HepG2 (cell line): ENCODE measurements at regions not wholly inside any gene's neighbourhood (a gene's known extent, or its start where the extent isn't known, plus 50 kb on each side); places are given as distances from the start of the nearest gene placed in this dataset.

Experiments
- ATAC-seq: fragments of 200-7000 bp; cut with Tn5 transposase; 3 replicates; pipeline ENCODE4 v1.9.1; 2020; ENCODE audit warnings: mild to moderate bottlenecking, moderate library complexity
- BruUV-seq: library from RNA; stranded (reverse); fragments of 400-500 nt; replicated peaks from 2 replicates; lab custom pipeline; 2021; lab: Mats Ljungman, UMichigan
- CTCF ChIA-PET: fragments of 300-600 bp; formaldehyde crosslinking; extraction: SDS; loops from one replicate; lab custom pipeline; 2021; ENCODE audit warnings: low total read pairs, inconsistent platforms, low intra/inter-chr PET ratio; lab: Yijun Ruan, JAX
- POLR2A ChIA-PET: fragments of 350-600 bp; sonication (Branson Sonifier 250); formaldehyde crosslinking; loops from one replicate; lab custom pipeline; 2020; ENCODE audit warnings: antibody characterized with exemption, inconsistent platforms; lab: Yijun Ruan, JAX
- DNase-seq: peaks from one replicate; pipeline ENCODE4 v3.0.0-alpha.2; 2015; ENCODE audit warnings: low spot score
- FAIRE-seq: peaks from 3 replicates; lab custom pipeline; 2011; peaks lifted over from hg19 to GRCh38; lab: Jason Lieb, UNC
- H2AFZ ChIP-seq: one replicate; pipeline ENCODE4 v1.6.1; 2011; ENCODE audit warnings: low read length, inconsistent platforms
- H3K27ac ChIP-seq: fragments of 300-600 bp; 3 replicates; pipeline ENCODE4 v1.8.0; 2011; ENCODE audit warnings: mixed run types, mild to moderate bottlenecking, mixed read lengths, low read length, inconsistent platforms; ENCODE audit not compliant: insufficient read depth; ENCODE audit errors: extremely low read length
- H3K27me3 ChIP-seq, 2 experiments: fragments of 200-600 bp in 1 of 2; 2 replicates in 1 of 2; 3 replicates in 1 of 2; pipeline versions ENCODE4 v1.6.0 to v1.8.0; 2011; ENCODE audit warnings: low read length in 2 of 2, mild to moderate bottlenecking in 2 of 2, moderate library complexity in 2 of 2, inconsistent platforms in 1 of 2; ENCODE audit not compliant: insufficient read depth in 2 of 2, control insufficient read depth in 1 of 2
- H3K36me3 ChIP-seq, 2 experiments: fragments of 200-600 bp in 1 of 2; replicated peaks in 1 of 2; 2 replicates in 1 of 2; 3 replicates in 1 of 2; pipeline versions ENCODE4 v1.5.1 to v1.8.0; 2011; ENCODE audit warnings: low read length in 2 of 2, inconsistent platforms in 1 of 2; ENCODE audit not compliant: insufficient read depth in 2 of 2, control insufficient read depth in 1 of 2
- H3K4me1 ChIP-seq: 2 replicates; pipeline ENCODE4 v1.5.1; 2012; ENCODE audit warnings: low read length, inconsistent platforms; ENCODE audit not compliant: insufficient read depth
- H3K4me2 ChIP-seq: 2 replicates; pipeline ENCODE4 v1.6.0; 2011; ENCODE audit warnings: low read depth, low read length, inconsistent platforms
- H3K4me3 ChIP-seq, 3 experiments: fragments of 200-600 bp in 1 of 3; sonication (generic), shearing (Covaris generic) in 1 of 3; replicated peaks in 1 of 3; 2 replicates each; pipeline ENCODE4 v1.5.1; 2011 to 2016; ENCODE audit warnings: low read length in 3 of 3, inconsistent platforms in 2 of 3, low read depth in 2 of 3, mild to moderate bottlenecking in 2 of 3, control low read depth in 1 of 3, mixed read lengths in 1 of 3; ENCODE audit not compliant: insufficient read depth in 1 of 3
- H3K79me2 ChIP-seq: one replicate; pipeline ENCODE4 v1.6.1; 2011; ENCODE audit warnings: low read length, inconsistent platforms; ENCODE audit not compliant: insufficient read depth
- H3K9ac ChIP-seq: 2 replicates; pipeline ENCODE4 v1.6.0; 2011; ENCODE audit warnings: mild to moderate bottlenecking, low read depth, low read length, inconsistent platforms; ENCODE audit not compliant: insufficient read depth
- H3K9me3 ChIP-seq: 2 replicates; pipeline ENCODE4 v1.5.1; 2012; ENCODE audit warnings: mild to moderate bottlenecking, low read length
- H4K20me1 ChIP-seq: 2 replicates; pipeline ENCODE4 v1.6.0; 2011; ENCODE audit warnings: inconsistent platforms, mild to moderate bottlenecking, low read length, moderate library complexity; ENCODE audit not compliant: insufficient read depth
- BCL6 ChIP-seq: IDR thresholded peaks from 2 replicates; pipeline ENCODE4 v1.6.1; 2016; ENCODE audit warnings: missing genetic modification reagents, missing compliant biosample characterization
- BHLHE40 ChIP-seq: IDR thresholded peaks from 2 replicates; pipeline ENCODE4 v1.6.1; 2011; ENCODE audit warnings: low read length, improper control_type of control experiment
- HOXA9 ChIP-seq: sonication (generic); formaldehyde crosslinking; IDR thresholded peaks from 2 replicates; pipeline ENCODE4 v1.8.1; 2022; ENCODE audit warnings: missing genetic modification reagents, mild to moderate bottlenecking, moderate library complexity, borderline replicate concordance
- HOXD1 ChIP-seq: sonication (generic); formaldehyde crosslinking; IDR thresholded peaks from 2 replicates; pipeline ENCODE4 v1.5.0; 2020; ENCODE audit warnings: missing genetic modification reagents
- KLF11 ChIP-seq: IDR thresholded peaks from 2 replicates; pipeline ENCODE4 v1.6.1; 2016; ENCODE audit warnings: missing compliant biosample characterization
- NBN ChIP-seq: fragments of 450-650 bp; conservative IDR thresholded peaks from 2 replicates; pipeline ENCODE4 v1.6.1; 2017
- NR2F1 ChIP-seq, 2 experiments: fragments of 450-650 bp in 1 of 2; formaldehyde crosslinking in 1 of 2; IDR thresholded peaks; 2 replicates each; pipeline versions ENCODE4 v1.5.0 to v1.6.1; 2016 to 2020; ENCODE audit warnings: mild to moderate bottlenecking in 1 of 2, missing compliant biosample characterization in 1 of 2, missing genetic modification reagents in 1 of 2, moderate library complexity in 1 of 2
- RFX1 ChIP-seq: fragments of 450-650 bp; IDR thresholded peaks from 2 replicates; pipeline ENCODE4 v1.6.1; 2017
- SNAPC2 ChIP-seq: sonication (generic); formaldehyde crosslinking; IDR thresholded peaks from 2 replicates; pipeline ENCODE4 v1.8.1; 2022; ENCODE audit warnings: mild to moderate bottlenecking, missing genetic modification reagents
- TOPORS ChIP-seq: sonication (generic); formaldehyde crosslinking; IDR thresholded peaks from 2 replicates; pipeline ENCODE4 v1.8.0; 2023; ENCODE audit warnings: mild to moderate bottlenecking, missing genetic modification reagents
- ZBTB7B ChIP-seq: sonication (generic); formaldehyde crosslinking; IDR thresholded peaks from 2 replicates; pipeline ENCODE4 v1.4.0; 2020; ENCODE audit warnings: missing genetic modification reagents
- ZNF234 ChIP-seq: sonication (generic); formaldehyde crosslinking; conservative IDR thresholded peaks from 2 replicates; pipeline ENCODE4 v1.5.1; 2020; ENCODE audit warnings: mild to moderate bottlenecking, missing genetic modification reagents
- ZNF337 ChIP-seq: sonication (generic); formaldehyde crosslinking; IDR thresholded peaks from 2 replicates; pipeline ENCODE4 v1.5.1; 2020; ENCODE audit warnings: missing genetic modification reagents, low read depth, mild to moderate bottlenecking, borderline replicate concordance
- ZNF382 ChIP-seq: sonication (generic); formaldehyde crosslinking; IDR thresholded peaks from 2 replicates; pipeline ENCODE4 v1.5.0; 2020; ENCODE audit warnings: missing genetic modification reagents, mild to moderate bottlenecking, borderline replicate concordance
- WGBS: methylation state at CpG from one replicate; pipeline ENCODE4 v1.1.6; 2017; ENCODE audit warnings: low lambda C conversion rate; 5-methylcytosine and 5-hydroxymethylcytosine counted together
- in situ Hi-C: cut with HindIII; loops from 2 replicates; pipeline ENCODE4 v1.10.0; 2017; ENCODE audit warnings: low pct_unique_long_range_greater_than_20kb; ENCODE audit not compliant: extremely low pct_ligation_motif_present
- intact Hi-C: fragments of 100-400 bp; cut with micrococcal nuclease; formaldehyde crosslinking; loops from one replicate; pipeline ENCODE4 v1.10.0; 2022; ENCODE audit not compliant: unreplicated experiment
- TF ChIP-seq, protein P1 (sequence below): sonication (generic); formaldehyde crosslinking; IDR thresholded peaks from 2 replicates; pipeline ENCODE4 v1.4.0; 2020; ENCODE audit warnings: missing genetic modification reagents
- TF ChIP-seq, protein P2 (sequence below): sonication (generic); formaldehyde crosslinking; IDR thresholded peaks from 2 replicates; pipeline ENCODE4 v1.4.0; 2020; ENCODE audit warnings: mild to moderate bottlenecking, missing genetic modification reagents
- TF ChIP-seq, protein P3 (sequence below): sonication (generic); formaldehyde crosslinking; IDR thresholded peaks from 2 replicates; pipeline ENCODE4 v1.5.0; 2020; ENCODE audit warnings: missing genetic modification reagents, mild to moderate bottlenecking, borderline replicate concordance

DNA sequence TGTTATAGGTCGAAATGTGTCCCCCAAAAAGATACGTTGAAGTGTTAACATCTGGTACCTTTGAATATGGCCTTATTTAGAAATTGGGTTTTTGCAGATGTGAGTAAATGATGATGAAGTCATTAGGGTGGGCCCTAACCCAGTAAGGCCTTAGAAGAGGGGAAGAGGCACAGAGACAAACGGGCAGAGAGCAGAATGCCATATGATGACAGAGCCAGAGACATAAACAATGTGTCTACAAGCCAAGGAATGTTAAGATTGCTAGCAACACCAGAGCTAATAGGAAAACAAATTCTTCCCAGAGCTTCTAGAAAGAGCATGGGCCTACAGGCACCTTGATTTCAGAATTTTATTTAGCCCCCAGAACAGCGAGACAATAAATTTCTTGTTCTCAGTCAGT lies 693.1 kb upstream of the NECTIN3 start:
- Histone ChIP-seq H3K27ac (no peak overlapping the region), H3K36me3 (no peaks in the 10 kb centered on the region), H3K9ac (no peak overlapping the region), H3K79me2 (no peaks in the 10 kb centered on the region), H3K27me3 (no peaks in the 10 kb centered on the region; a peak in 1 of 5 replicates), H3K4me3 (no peak overlapping the region), H3K9me3 (no peaks in the 10 kb centered on the region), H3K4me2 (no peak overlapping the region), H4K20me1 (no peaks in the 10 kb centered on the region), H2AFZ (no peak overlapping the region), H3K4me1 (peaks cover 8% of the 10 kb centered on the region; the same call in 1 of the 2 replicates)
- no peak for TF ChIP-seq RFX1
- TF ChIP-seq BCL6 (CRISPR knock-in tag) = no peak
- TF ChIP-seq SNAPC2 (CRISPR knock-in tag) = no peak
- TF ChIP-seq, protein P1, sequence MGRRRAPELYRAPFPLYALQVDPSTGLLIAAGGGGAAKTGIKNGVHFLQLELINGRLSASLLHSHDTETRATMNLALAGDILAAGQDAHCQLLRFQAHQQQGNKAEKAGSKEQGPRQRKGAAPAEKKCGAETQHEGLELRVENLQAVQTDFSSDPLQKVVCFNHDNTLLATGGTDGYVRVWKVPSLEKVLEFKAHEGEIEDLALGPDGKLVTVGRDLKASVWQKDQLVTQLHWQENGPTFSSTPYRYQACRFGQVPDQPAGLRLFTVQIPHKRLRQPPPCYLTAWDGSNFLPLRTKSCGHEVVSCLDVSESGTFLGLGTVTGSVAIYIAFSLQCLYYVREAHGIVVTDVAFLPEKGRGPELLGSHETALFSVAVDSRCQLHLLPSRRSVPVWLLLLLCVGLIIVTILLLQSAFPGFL (CRISPR knock-in tag) = no peak
- no peak for TF ChIP-seq TOPORS
- TF ChIP-seq, protein P2, sequence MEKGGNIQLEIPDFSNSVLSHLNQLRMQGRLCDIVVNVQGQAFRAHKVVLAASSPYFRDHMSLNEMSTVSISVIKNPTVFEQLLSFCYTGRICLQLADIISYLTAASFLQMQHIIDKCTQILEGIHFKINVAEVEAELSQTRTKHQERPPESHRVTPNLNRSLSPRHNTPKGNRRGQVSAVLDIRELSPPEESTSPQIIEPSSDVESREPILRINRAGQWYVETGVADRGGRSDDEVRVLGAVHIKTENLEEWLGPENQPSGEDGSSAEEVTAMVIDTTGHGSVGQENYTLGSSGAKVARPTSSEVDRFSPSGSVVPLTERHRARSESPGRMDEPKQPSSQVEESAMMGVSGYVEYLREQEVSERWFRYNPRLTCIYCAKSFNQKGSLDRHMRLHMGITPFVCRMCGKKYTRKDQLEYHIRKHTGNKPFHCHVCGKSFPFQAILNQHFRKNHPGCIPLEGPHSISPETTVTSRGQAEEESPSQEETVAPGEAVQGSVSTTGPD (CRISPR knock-in tag) = no peak
- no peak for TF ChIP-seq HOXD1 (CRISPR knock-in tag)
- TF ChIP-seq, protein P3, sequence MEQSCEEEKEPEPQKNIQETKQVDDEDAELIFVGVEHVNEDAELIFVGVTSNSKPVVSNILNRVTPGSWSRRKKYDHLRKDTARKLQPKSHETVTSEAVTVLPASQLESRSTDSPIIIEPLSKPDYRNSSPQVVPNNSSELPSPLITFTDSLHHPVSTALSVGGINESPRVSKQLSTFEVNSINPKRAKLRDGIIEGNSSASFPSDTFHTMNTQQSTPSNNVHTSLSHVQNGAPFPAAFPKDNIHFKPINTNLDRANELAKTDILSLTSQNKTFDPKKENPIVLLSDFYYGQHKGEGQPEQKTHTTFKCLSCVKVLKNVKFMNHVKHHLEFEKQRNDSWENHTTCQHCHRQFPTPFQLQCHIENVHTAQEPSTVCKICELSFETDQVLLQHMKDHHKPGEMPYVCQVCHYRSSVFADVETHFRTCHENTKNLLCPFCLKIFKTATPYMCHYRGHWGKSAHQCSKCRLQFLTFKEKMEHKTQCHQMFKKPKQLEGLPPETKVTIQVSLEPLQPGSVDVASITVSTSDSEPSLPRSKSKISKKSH (CRISPR knock-in tag) = no peak
- no peak for TF ChIP-seq ZNF337 (CRISPR knock-in tag)
- TF ChIP-seq ZNF382 (CRISPR knock-in tag) = no peak
- TF ChIP-seq ZNF234 (CRISPR knock-in tag) = no peak
- TF ChIP-seq NR2F1 (CRISPR knock-in tag; IDR thresholded peaks at IDR 0.05) = no peak
- TF ChIP-seq NBN = no peak
- no peak for TF ChIP-seq HOXA9 (CRISPR knock-in tag)
- no peak for TF ChIP-seq KLF11 (CRISPR knock-in tag)
- no peak for TF ChIP-seq ZBTB7B (CRISPR knock-in tag)
- TF ChIP-seq BHLHE40 = no peak
- ChIA-PET POLR2A (no interaction called here), CTCF (no interaction called here)
- ATAC-seq = no peak
- FAIRE-seq = no peak
- in situ Hi-C loops (no loop called here), intact Hi-C loops (no loop called here)
- 52% methylated on average over 4 of the region's 4 CpGs for WGBS
- DNase-seq = no peak
- no TSS peak for BruUV-seq
